HCT116 (cell line): ENCODE measurements at regions not wholly inside any gene's neighbourhood (a gene's known extent, or its start where the extent isn't known, plus 50 kb on each side); places are given as distances from the start of the nearest gene placed in this dataset.

Source experiments
- ATAC-seq: fragments of 200-7000 bp; cut with Tn5 transposase; 2 replicates; pipeline ENCODE4 v1.9.1; 2020; ENCODE audit warnings: mild to moderate bottlenecking, moderate library complexity
- BruUV-seq: library from RNA; stranded (reverse); fragments of 400-500 nt; replicated peaks from 2 replicates; lab custom pipeline; 2021; lab: Mats Ljungman, UMichigan
- CTCF ChIA-PET: fragments of 300-600 bp; sonication (Branson Sonifier 250); formaldehyde crosslinking; loops from one replicate; lab custom pipeline; 2021; ENCODE audit warnings: antibody characterized with exemption; lab: Charles Lee
- POLR2A ChIA-PET: fragments of 300-600, 350-600 bp; sonication (Branson Sonifier 250); formaldehyde crosslinking; loops from one replicate; lab custom pipeline; 2021; ENCODE audit warnings: antibody characterized with exemption; lab: Charles Lee
- RAD21 ChIA-PET, 2 experiments: fragments of 300-600 bp; sonication (Branson Sonifier 250); formaldehyde crosslinking; loops; one replicate each; lab custom pipeline; 2023; ENCODE audit warnings: low total read pairs in 2 of 2; ENCODE audit not compliant: uncharacterized antibody in 2 of 2, unreplicated experiment in 2 of 2, low non-redundant PET in 1 of 2; lab: Charles Lee
- DNase-seq: peaks from one replicate; pipeline ENCODE4 v3.0.0-alpha.2; 2010; ENCODE audit warnings: low read depth, low spot score
- H2AFZ ChIP-seq: fragments of 200-600 bp; shearing (Covaris generic), sonication (generic); 2 replicates; pipeline ENCODE4 v1.6.1; 2017; ENCODE audit warnings: low read depth, mixed run types, mixed read lengths, antibody characterized with exemption, low read length; ENCODE audit not compliant: poor library complexity, severe bottlenecking
- H3K27ac ChIP-seq: 2 replicates; pipeline ENCODE4 v1.5.1; 2012; ENCODE audit warnings: low read depth, low read length
- H3K27me3 ChIP-seq: fragments of 200-600 bp; sonication (generic); 2 replicates; pipeline ENCODE4 v1.6.1; 2016; ENCODE audit warnings: mixed run types, low read length, mixed read lengths; ENCODE audit not compliant: insufficient read depth
- H3K36me3 ChIP-seq, 2 experiments: fragments of 200-500 bp in 1 of 2; fragments of 200-600 bp in 1 of 2; sonication (Bioruptor generic) in 1 of 2; sonication (generic) in 1 of 2; 2 replicates each; pipeline versions ENCODE4 v1.5.1 to v1.6.1; 2014 to 2016; ENCODE audit warnings: low read length in 2 of 2, inconsistent platforms in 1 of 2, mixed read lengths in 1 of 2, mixed run types in 1 of 2; ENCODE audit not compliant: insufficient read depth in 2 of 2, control insufficient read depth in 1 of 2
- H3K4me1 ChIP-seq, 2 experiments: fragments of 200-600 bp in 1 of 2; sonication (generic) in 1 of 2; 2 replicates each; pipeline versions ENCODE4 v1.5.1 to v1.6.1; 2012 to 2017; ENCODE audit warnings: low read length in 2 of 2, inconsistent platforms in 1 of 2, mild to moderate bottlenecking in 1 of 2, mixed read lengths in 1 of 2, mixed run types in 1 of 2, moderate library complexity in 1 of 2; ENCODE audit not compliant: insufficient read depth in 2 of 2, control insufficient read depth in 1 of 2
- H3K4me2 ChIP-seq: fragments of 200-600 bp; sonication (generic); 2 replicates; pipeline ENCODE4 v1.6.1; 2017; ENCODE audit warnings: mixed run types, low read length, mixed read lengths
- H3K4me3 ChIP-seq, 2 experiments: fragments of 200-600 bp in 1 of 2; sonication (generic) in 1 of 2; replicated peaks in 1 of 2; 2 replicates each; pipeline ENCODE4 v1.5.1; 2011 to 2016; ENCODE audit warnings: low read length in 2 of 2, control low read depth in 1 of 2, low read depth in 1 of 2, mild to moderate bottlenecking in 1 of 2, mixed read lengths in 1 of 2, mixed run types in 1 of 2
- H3K79me2 ChIP-seq: fragments of 200-600 bp; sonication (generic); 2 replicates; pipeline ENCODE4 v1.6.1; 2017; ENCODE audit warnings: mild to moderate bottlenecking, mixed run types, low read length, moderate library complexity, mixed read lengths; ENCODE audit not compliant: insufficient read depth
- H3K9ac ChIP-seq: fragments of 200-600 bp; sonication (generic); 2 replicates; pipeline ENCODE4 v1.6.1; 2016; ENCODE audit warnings: low read length, mixed read lengths
- H3K9me2 ChIP-seq: fragments of 200-600 bp; sonication (generic), shearing (Covaris generic); 2 replicates; pipeline ENCODE4 v1.6.1; 2017; ENCODE audit warnings: mixed run types, mild to moderate bottlenecking, moderate library complexity; ENCODE audit not compliant: insufficient read depth
- H3K9me3 ChIP-seq, 2 experiments: fragments of 200-500 bp in 1 of 2; fragments of 200-600 bp in 1 of 2; sonication (Bioruptor generic) in 1 of 2; sonication (generic) in 1 of 2; 2 replicates each; pipeline ENCODE4 v1.6.1; 2014 to 2017; ENCODE audit warnings: low read length in 2 of 2, mixed read lengths in 2 of 2, inconsistent platforms in 1 of 2, low read depth in 1 of 2, mild to moderate bottlenecking in 1 of 2, mixed run types in 1 of 2, moderate library complexity in 1 of 2; ENCODE audit not compliant: control insufficient read depth in 1 of 2, insufficient read depth in 1 of 2
- H4K20me1 ChIP-seq: fragments of 200-600 bp; sonication (generic), shearing (Covaris generic); 2 replicates; pipeline ENCODE4 v1.6.1; 2017; ENCODE audit warnings: mixed run types, mild to moderate bottlenecking, moderate library complexity; ENCODE audit not compliant: insufficient read depth
- CEBPB ChIP-seq: IDR thresholded peaks from 2 replicates; pipeline ENCODE4 v1.6.1; 2012; ENCODE audit warnings: low read depth
- EZH2phosphoT487 ChIP-seq: fragments of 200-600 bp; IDR thresholded peaks from 2 replicates; pipeline ENCODE4 v1.6.1; 2018; ENCODE audit warnings: antibody characterized with exemption, borderline replicate concordance
- FOSL1 ChIP-seq: IDR thresholded peaks from 2 replicates; pipeline ENCODE4 v1.6.1; 2012; ENCODE audit warnings: low read depth
- RAD21 ChIP-seq: IDR thresholded peaks from 2 replicates; pipeline ENCODE4 v1.6.1; 2012; ENCODE audit warnings: low read depth, mild to moderate bottlenecking
- SRF ChIP-seq: IDR thresholded peaks from 2 replicates; pipeline ENCODE4 v1.6.1; 2012; ENCODE audit warnings: low read depth
- intact Hi-C: fragments of 100-400 bp; cut with micrococcal nuclease; formaldehyde crosslinking; loops from 2 replicates; pipeline ENCODE4 v1.10.0; 2022
- TF ChIP-seq, protein P1 (sequence below): IDR thresholded peaks from 2 replicates; pipeline ENCODE4 v1.6.1; 2012
- TF ChIP-seq, protein P2 (sequence below): IDR thresholded peaks from 2 replicates; pipeline ENCODE4 v1.6.1; 2012
- TF ChIP-seq, protein P3 (sequence below), 3 experiments: fragments of 200-600 bp in 1 of 3; sonication (generic) in 1 of 3; IDR thresholded peaks in 2 of 3; conservative IDR thresholded peaks in 1 of 3; 2 replicates each; pipeline ENCODE4 v1.5.1; 2012 to 2017; ENCODE audit warnings: low read depth in 2 of 3, low read length in 2 of 3, antibody characterized with exemption in 1 of 3, borderline replicate concordance in 1 of 3, control low read depth in 1 of 3, mild to moderate bottlenecking in 1 of 3, mixed read lengths in 1 of 3, mixed run types in 1 of 3, moderate library complexity in 1 of 3; ENCODE audit not compliant: insufficient read depth in 1 of 3

DNA sequence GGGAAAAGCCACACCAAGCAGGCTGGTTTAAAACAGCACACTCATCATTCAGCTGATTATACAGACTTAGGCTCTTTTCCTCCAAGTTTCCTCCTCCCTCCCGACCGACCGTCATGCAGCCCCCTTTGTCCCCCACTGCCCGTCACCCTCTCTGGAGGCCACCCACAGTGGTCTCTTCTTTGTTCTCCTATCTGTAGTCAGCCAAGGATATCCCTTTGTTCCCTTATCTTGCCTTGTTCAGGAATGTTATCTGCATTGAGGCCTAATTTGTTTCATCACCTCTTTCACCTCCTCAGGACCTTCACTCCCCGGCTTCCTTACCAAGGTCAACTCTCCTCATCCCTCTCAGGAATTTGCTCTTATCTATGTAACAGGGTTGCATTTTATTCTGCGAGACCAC is 186.4 kb upstream of the CDH13 start:
- ATAC-seq, result no peak
- no peak for DNase-seq
- Histone ChIP-seq H3K27me3 (peaks cover 13% of the 10 kb centered on the region), H3K4me2 (no peak overlapping the region), H2AFZ (no peak overlapping the region), H3K9ac (no peak overlapping the region), H3K9me2 (no peaks in the 10 kb centered on the region), H4K20me1 (no peaks in the 10 kb centered on the region), H3K9me3 (no peaks in the 10 kb centered on the region), H3K36me3 (no peaks in the 10 kb centered on the region), H3K4me1 (no peaks in the 10 kb centered on the region), H3K27ac (no peak overlapping the region), H3K4me3 (no peak overlapping the region), H3K79me2 (no peaks in the 10 kb centered on the region)
- CTCF ChIA-PET, result interaction anchor here (0.5 to 1.2 kb wide), 2 partner anchors 16 to 1201 kb away, joined by 3 to 16 read pairs; no protein-coding TSS in a partner anchor
- POLR2A ChIA-PET, result no interaction called here
- TF ChIP-seq, protein P1, sequence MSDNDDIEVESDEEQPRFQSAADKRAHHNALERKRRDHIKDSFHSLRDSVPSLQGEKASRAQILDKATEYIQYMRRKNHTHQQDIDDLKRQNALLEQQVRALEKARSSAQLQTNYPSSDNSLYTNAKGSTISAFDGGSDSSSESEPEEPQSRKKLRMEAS, result no peak
- TF ChIP-seq CEBPB (no peak), SRF (no peak), EZH2phosphoT487 (no peak), FOSL1 (no peak), RAD21 (no peak)
- TF ChIP-seq, protein P2, sequence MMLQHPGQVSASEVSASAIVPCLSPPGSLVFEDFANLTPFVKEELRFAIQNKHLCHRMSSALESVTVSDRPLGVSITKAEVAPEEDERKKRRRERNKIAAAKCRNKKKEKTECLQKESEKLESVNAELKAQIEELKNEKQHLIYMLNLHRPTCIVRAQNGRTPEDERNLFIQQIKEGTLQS, result no peak
- TF ChIP-seq, protein P3, sequence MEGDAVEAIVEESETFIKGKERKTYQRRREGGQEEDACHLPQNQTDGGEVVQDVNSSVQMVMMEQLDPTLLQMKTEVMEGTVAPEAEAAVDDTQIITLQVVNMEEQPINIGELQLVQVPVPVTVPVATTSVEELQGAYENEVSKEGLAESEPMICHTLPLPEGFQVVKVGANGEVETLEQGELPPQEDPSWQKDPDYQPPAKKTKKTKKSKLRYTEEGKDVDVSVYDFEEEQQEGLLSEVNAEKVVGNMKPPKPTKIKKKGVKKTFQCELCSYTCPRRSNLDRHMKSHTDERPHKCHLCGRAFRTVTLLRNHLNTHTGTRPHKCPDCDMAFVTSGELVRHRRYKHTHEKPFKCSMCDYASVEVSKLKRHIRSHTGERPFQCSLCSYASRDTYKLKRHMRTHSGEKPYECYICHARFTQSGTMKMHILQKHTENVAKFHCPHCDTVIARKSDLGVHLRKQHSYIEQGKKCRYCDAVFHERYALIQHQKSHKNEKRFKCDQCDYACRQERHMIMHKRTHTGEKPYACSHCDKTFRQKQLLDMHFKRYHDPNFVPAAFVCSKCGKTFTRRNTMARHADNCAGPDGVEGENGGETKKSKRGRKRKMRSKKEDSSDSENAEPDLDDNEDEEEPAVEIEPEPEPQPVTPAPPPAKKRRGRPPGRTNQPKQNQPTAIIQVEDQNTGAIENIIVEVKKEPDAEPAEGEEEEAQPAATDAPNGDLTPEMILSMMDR (IDR thresholded peaks at IDR 0.05 in 2 of 3, conservative IDR thresholded peaks at IDR 0.05 in 1 of 3; ENCODE audit: borderline replicate concordance in 1 of 3, insufficient read depth in 1 of 3, low read depth in 2 of 3, low read length in 2 of 3), result no peak
- intact Hi-C loops, result no loop called here
- BruUV-seq, result no TSS peak
- RAD21 ChIA-PET, result no interaction called here
